ENCODE measurements at regions not wholly inside any gene's neighbourhood (a gene's known extent, or its start where the extent isn't known, plus 50 kb on each side); places are given as distances from the start of the nearest gene placed in this dataset.

DNA sequence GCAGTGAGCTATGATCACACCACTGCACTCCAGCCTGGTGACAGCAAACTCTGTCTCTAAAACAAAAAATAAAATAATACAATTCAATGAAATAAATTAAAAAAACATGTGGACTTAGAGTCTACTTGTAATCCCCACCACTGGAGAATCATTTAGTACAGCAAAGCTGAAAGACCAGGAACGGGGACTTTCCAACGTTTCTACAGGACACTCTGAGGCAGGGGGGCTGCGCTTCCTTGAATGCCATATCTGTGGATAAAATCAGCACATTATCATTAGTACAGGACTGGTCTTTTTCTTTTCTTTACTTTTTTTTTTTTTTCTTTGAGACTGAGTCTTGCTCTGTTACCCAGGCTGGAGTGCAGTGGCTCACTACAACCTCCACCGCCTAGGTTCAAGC lies 124.8 kb downstream of the MXRA5 start:
- TF ChIP-seq CTCF (IDR thresholded peaks at IDR 0.05; ENCODE audit: low read depth, low read length, missing input control) (no peak), MAX (IDR thresholded peaks at IDR 0.05) (no peak), GABPA (IDR thresholded peaks at IDR 0.05 in 1 of 2, conservative IDR thresholded peaks at IDR 0.05 in 1 of 2) (no peak), TAF1 (conservative IDR thresholded peaks at IDR 0.05) (no peak), HNF4G (IDR thresholded peaks at IDR 0.05) (no peak), FOXA1 (IDR thresholded peaks at IDR 0.05) (no peak), YY1 (IDR thresholded peaks at IDR 0.05) (no peak), RAD21 (IDR thresholded peaks at IDR 0.05) (no peak), EGR1 (IDR thresholded peaks at IDR 0.05; ENCODE audit: low read depth in 2 of 2) (no peak), ATF3 (IDR thresholded peaks at IDR 0.05) (no peak), NR2F2 (IDR thresholded peaks at IDR 0.05) (no peak)
